K562 (cell line): ENCODE measurements at regions not wholly inside any gene's neighbourhood (a gene's known extent, or its start where the extent isn't known, plus 50 kb on each side); places are given as distances from the start of the nearest gene placed in this dataset.

Experiments
- ATAC-seq: fragments of 200-7000 bp; cut with Tn5 transposase; 3 replicates; pipeline ENCODE4 v1.9.1; 2020; ENCODE audit warnings: moderate library complexity
- BruUV-seq: library from RNA; stranded (reverse); fragments of 400-500 nt; replicated peaks from 2 replicates; lab custom pipeline; 2021; lab: Mats Ljungman, UMichigan
- CTCF ChIA-PET: fragments of 300-600 bp; formaldehyde crosslinking; extraction: SDS; loops from one replicate; lab custom pipeline; 2021; ENCODE audit warnings: low intra/inter-chr PET ratio; lab: Yijun Ruan, JAX
- POLR2A ChIA-PET: fragments of 300-600, 350-650 bp; sonication (Branson Sonifier 250); formaldehyde crosslinking; extraction: SDS; loops from one replicate; lab custom pipeline; 2021; ENCODE audit warnings: antibody characterized with exemption, inconsistent platforms; lab: Yijun Ruan, JAX
- DNase-seq, 4 experiments: peaks; one replicate each; pipeline versions ENCODE4 v3.0.0 to v3.0.0-alpha.2; 2011 to 2018; ENCODE audit warnings: low spot score in 3 of 4, mixed read lengths in 3 of 4; ENCODE audit errors: extremely low read depth in 1 of 4
- FAIRE-seq: peaks from 2 replicates; lab custom pipeline; 2011; peaks lifted over from hg19 to GRCh38; lab: Jason Lieb, UNC
- H2AFZ ChIP-seq: 2 replicates; pipeline ENCODE4 v1.6.0; 2011; ENCODE audit warnings: low read depth, low read length, control low read depth, inconsistent platforms
- H3K27ac ChIP-seq: fragments of 200-600 bp; 3 replicates; pipeline ENCODE4 v1.8.0; 2011; ENCODE audit warnings: low read depth, mild to moderate bottlenecking, control low read depth, inconsistent platforms, low read length, moderate library complexity, mixed read lengths; ENCODE audit errors: extremely low read depth
- H3K27me3 ChIP-seq, 2 experiments: fragments of 300-600 bp in 1 of 2; 2 replicates in 1 of 2; 3 replicates in 1 of 2; pipeline versions ENCODE4 v1.6.0 to v1.8.0; 2011; ENCODE audit warnings: inconsistent platforms in 2 of 2, low read length in 2 of 2, mild to moderate bottlenecking in 1 of 2, mixed read lengths in 1 of 2, moderate library complexity in 1 of 2; ENCODE audit not compliant: control insufficient read depth in 2 of 2, insufficient read depth in 2 of 2
- H3K36me3 ChIP-seq: fragments of 300-600 bp; 3 replicates; pipeline ENCODE4 v1.8.0; 2011; ENCODE audit warnings: mild to moderate bottlenecking, low read length, inconsistent platforms; ENCODE audit not compliant: control insufficient read depth, insufficient read depth
- H3K4me1 ChIP-seq, 2 experiments: fragments of 200-600 bp in 1 of 2; replicated peaks in 1 of 2; 2 replicates in 1 of 2; 3 replicates in 1 of 2; pipeline versions ENCODE4 v1.5.1 to v1.8.0; 2011; ENCODE audit warnings: inconsistent platforms in 2 of 2, low read length in 2 of 2, mild to moderate bottlenecking in 1 of 2, mixed read lengths in 1 of 2, moderate library complexity in 1 of 2; ENCODE audit not compliant: control insufficient read depth in 2 of 2, insufficient read depth in 2 of 2
- H3K4me2 ChIP-seq: 2 replicates; pipeline ENCODE4 v1.6.1; 2011; ENCODE audit warnings: low read length, control low read depth, inconsistent platforms, mixed read lengths; ENCODE audit not compliant: insufficient read depth
- H3K4me3 ChIP-seq: fragments of 200-600 bp; sonication (generic), shearing (Covaris generic); 2 replicates; pipeline ENCODE4 v1.5.1; 2016; ENCODE audit warnings: control low read depth, inconsistent platforms
- H3K79me2 ChIP-seq: fragments of 200-600 bp; 3 replicates; pipeline ENCODE4 v1.8.0; 2011; ENCODE audit warnings: low read length, inconsistent platforms; ENCODE audit not compliant: control insufficient read depth, insufficient read depth
- H3K9ac ChIP-seq, 2 experiments: 2 replicates each; pipeline versions ENCODE4 v1.6.0 to v1.6.1; 2011; ENCODE audit warnings: low read depth in 2 of 2, low read length in 2 of 2, control low read depth in 1 of 2, inconsistent platforms in 1 of 2, mild to moderate bottlenecking in 1 of 2, mixed read lengths in 1 of 2; ENCODE audit not compliant: insufficient read depth in 1 of 2
- H3K9me1 ChIP-seq: one replicate; pipeline ENCODE4 v1.6.0; 2011; ENCODE audit warnings: inconsistent platforms, mild to moderate bottlenecking, low read length, moderate library complexity; ENCODE audit not compliant: control insufficient read depth, insufficient read depth
- H3K9me3 ChIP-seq: replicated peaks from 2 replicates; pipeline ENCODE4 v1.5.1; 2011; ENCODE audit warnings: low read depth, low read length, inconsistent platforms; ENCODE audit not compliant: control insufficient read depth, insufficient read depth
- H4K20me1 ChIP-seq: replicated peaks from 2 replicates; pipeline ENCODE4 v1.6.1; 2011; ENCODE audit warnings: low read length, inconsistent platforms, mixed read lengths; ENCODE audit not compliant: control insufficient read depth, insufficient read depth
- ARID4B ChIP-seq: sonication (generic); formaldehyde crosslinking; IDR thresholded peaks from 2 replicates; pipeline ENCODE4 v1.8.0; 2022; ENCODE audit warnings: mild to moderate bottlenecking, missing genetic modification reagents
- ARNT ChIP-seq, 2 experiments: fragments of 450-650 bp; IDR thresholded peaks; 2 replicates each; pipeline ENCODE4 v1.6.1; 2016; ENCODE audit warnings: mild to moderate bottlenecking in 1 of 2
- ASH1L ChIP-seq: fragments of 450-650 bp; IDR thresholded peaks from 2 replicates; pipeline ENCODE4 v1.6.1; 2018; ENCODE audit warnings: borderline replicate concordance, mild to moderate bottlenecking, low read depth; ENCODE audit not compliant: partially characterized antibody
- HEY1 ChIP-seq: fragments of 250-450 bp; sonication (Bioruptor Pico); IDR thresholded peaks from 2 replicates; pipeline ENCODE4 v1.5.0; 2020; ENCODE audit warnings: mild to moderate bottlenecking, moderate library complexity, borderline replicate concordance
- KHSRP ChIP-seq: fragments of 450-650 bp; IDR thresholded peaks from 2 replicates; pipeline ENCODE4 v1.6.1; 2017
- MYC ChIP-seq, 2 experiments: fragments of 250-450 bp in 1 of 2; sonication (Bioruptor Pico) in 1 of 2; IDR thresholded peaks; 2 replicates each; pipeline versions ENCODE4 v1.5.1 to v1.6.1; 2012 to 2021; ENCODE audit warnings: low read depth in 2 of 2, borderline replicate concordance in 1 of 2, improper control_type of control experiment in 1 of 2, low read length in 1 of 2, mild to moderate bottlenecking in 1 of 2, moderate library complexity in 1 of 2
- NFE2L1 ChIP-seq: fragments of 450-650 bp; IDR thresholded peaks from 2 replicates; pipeline ENCODE4 v1.6.1; 2016; ENCODE audit warnings: missing genetic modification characterization, low read depth, mild to moderate bottlenecking, missing compliant biosample characterization, moderate library complexity, borderline replicate concordance
- RBM39 ChIP-seq: fragments of 200-400 bp; formaldehyde crosslinking; optimal IDR thresholded peaks from 2 replicates; pipeline ENCODE3; 2018; ENCODE audit warnings: low read depth, low read length
- SIRT6 ChIP-seq: IDR thresholded peaks from one replicate; pipeline ENCODE4 v1.6.1; 2012; ENCODE audit warnings: low read depth, mild to moderate bottlenecking, control low read depth, inconsistent platforms, low read length, moderate library complexity
- SP1 ChIP-seq: sonication (generic); formaldehyde crosslinking; IDR thresholded peaks from 2 replicates; pipeline ENCODE4 v1.8.1; 2022; ENCODE audit warnings: mild to moderate bottlenecking, missing genetic modification reagents
- ZBED1 ChIP-seq: IDR thresholded peaks from 2 replicates; pipeline ENCODE4 v1.6.1; 2014
- WGBS: fragments of 100-300 bp; shearing (Covaris generic); methylation state at CpG from one replicate; pipeline ENCODE4 v1.1.6; 2016; ENCODE audit warnings: low coverage, mixed read lengths; ENCODE audit not compliant: insufficient coverage; ENCODE audit errors: missing lambda C conversion rate; 5-methylcytosine and 5-hydroxymethylcytosine counted together
- in situ Hi-C: fragments of 300-500 bp; cut with MboI; formaldehyde crosslinking; loops from 4 replicates; pipeline ENCODE4 v1.15.0; 2018; ENCODE audit warnings: inconsistent platforms, mixed read lengths
- intact Hi-C: fragments of 100-400 bp; cut with micrococcal nuclease; formaldehyde crosslinking; loops from 2 replicates; pipeline ENCODE4 v1.14.2; 2022

GRCh38 chr10:78298835-78299234 lies 265.2 kb downstream of the RPS24 start:
- no peak overlapping the region for H3K4me3 ChIP-seq
- no peak for FAIRE-seq
- WGBS = 1% methylated on average over 7 of the region's 7 CpGs
- POLR2A ChIA-PET = no interaction called here
- no peak overlapping the region for H3K9ac ChIP-seq
- BruUV-seq = no TSS peak
- H3K79me2 ChIP-seq = no peaks in the 10 kb centered on the region
- H3K4me2 ChIP-seq = no peak overlapping the region
- in situ Hi-C loops (no loop called here), intact Hi-C loops (no loop called here)
- H4K20me1 ChIP-seq = no peaks in the 10 kb centered on the region
- no peak overlapping the region for H2AFZ ChIP-seq
- no peak for DNase-seq
- CTCF ChIA-PET = no interaction called here
- no peak overlapping the region for H3K27ac ChIP-seq
- H3K9me1 ChIP-seq = no peaks in the 10 kb centered on the region
- H3K9me3 ChIP-seq = no peaks in the 10 kb centered on the region
- peaks cover 5 to 13% of the 10 kb centered on the region in 2 experiments; a peak in 4 of 5 replicates for H3K4me1 ChIP-seq
- TF ChIP-seq MYC (IDR thresholded peaks at IDR 0.05; ENCODE audit: low read depth, low read length) (no peak), MYC (CRISPR knock-in tag; IDR thresholded peaks at IDR 0.05; ENCODE audit: borderline replicate concordance, low read depth) (no peak), HEY1 (CRISPR knock-in tag) (no peak), ZBED1 (no peak), RBM39 (no peak)
- no peaks in the 10 kb centered on the region for H3K36me3 ChIP-seq
- H3K27me3 ChIP-seq = peaks cover 0 to 10% of the 10 kb centered on the region in 2 experiments; a peak in 2 of 5 replicates
- no peak for ATAC-seq

GRCh38 chr10:78299851-78300468 lies 266.3 kb downstream of the RPS24 start:
- Histone ChIP-seq H3K27ac (no peak overlapping the region), H4K20me1 (no peaks in the 10 kb centered on the region), H3K36me3 (no peaks in the 10 kb centered on the region), H3K9ac (no peak overlapping the region), H3K9me3 (no peaks in the 10 kb centered on the region), H3K4me2 (no peak overlapping the region), H3K79me2 (no peaks in the 10 kb centered on the region), H3K4me3 (no peak overlapping the region), H3K4me1 (peaks cover 5 to 13% of the 10 kb centered on the region in 2 experiments; a peak in 4 of 5 replicates), H2AFZ (0 out of 2 replicates have a peak overlapping the region, but pooled peaks have one; percentile 7), H3K27me3 (peaks cover 0 to 17% of the 10 kb centered on the region in 2 experiments; a peak in 2 of 5 replicates), H3K9me1 (no peaks in the 10 kb centered on the region)
- in situ Hi-C loops (no loop called here), intact Hi-C loops (loop anchor here (10.0 kb wide), 2 partner anchors 355 to 895 kb away; no protein-coding TSS in a partner anchor)
- DNase-seq (no peak), FAIRE-seq (peak; percentile 51), ATAC-seq (no peak)
- no TSS peak for BruUV-seq
- ChIA-PET CTCF (no interaction called here), POLR2A (interaction anchor here (0.5 to 0.6 kb wide), 3 partner anchors 16 to 1076 kb away, joined by 3 to 4 read pairs (median 3); no protein-coding TSS in a partner anchor)
- 15% methylated on average over 9 of the region's 9 CpGs for WGBS
- TF ChIP-seq ARNT (IDR thresholded peaks at IDR 0.05) = no peak
- TF ChIP-seq ASH1L = peak; percentile 81
- no peak for TF ChIP-seq NFE2L1 (tag)
- TF ChIP-seq SP1 (CRISPR knock-in tag) = 0 out of 2 replicates have a peak, but pooled peaks have one; percentile 30
- TF ChIP-seq ARID4B (CRISPR knock-in tag) = no peak
- no peak for TF ChIP-seq SIRT6
- TF ChIP-seq KHSRP = no peak
